ENCODE measurements at regions not wholly inside any gene's neighbourhood (a gene's known extent, or its start where the extent isn't known, plus 50 kb on each side); places are given as distances from the start of the nearest gene placed in this dataset.

GRCh38 chr6:120853489-120853888, 480.8 kb downstream of the TBC1D32 start:
- TF ChIP-seq EP300 (IDR thresholded peaks at IDR 0.05) (no peak), POLR2A (IDR thresholded peaks at IDR 0.05) (no peak)

Measured in tibial nerve (tissue), 3 donors.